Tibial artery (tissue), 4 donors: ENCODE measurements at regions not wholly inside any gene's neighbourhood (a gene's known extent, or its start where the extent isn't known, plus 50 kb on each side); places are given as distances from the start of the nearest gene placed in this dataset.
A peak's percentile ranks its signal among the peaks of the same experiment; 100 is the strongest.

Experiments used
- DNase-seq, 2 donors: peaks; one replicate each; pipeline ENCODE4 v3.0.0-alpha.2; 2019
- H3K27ac ChIP-seq, 2 donors: fragments of 200-600 bp; sonication (generic) in 1 of 2; 1 replicate in 1 of 2; 2 replicates in 1 of 2; pipeline ENCODE4 v1.5.1; 2018 to 2019; ENCODE audit warnings: mild to moderate bottlenecking in 1 of 2
- H3K27me3 ChIP-seq, 2 donors: fragments of 200-600 bp; sonication (generic) in 1 of 2; one replicate each; pipeline versions ENCODE4 v1.5.1 to v1.6.0; 2016 to 2019
- H3K36me3 ChIP-seq, 3 donors: fragments of 200-600 bp; sonication (generic) in 2 of 3; one replicate each; pipeline ENCODE4 v1.5.1; 2016 to 2019; ENCODE audit warnings: mild to moderate bottlenecking in 2 of 3
- H3K4me1 ChIP-seq, 4 donors: fragments of 200-600 bp; sonication (generic) in 2 of 4; 1 replicate in 3 of 4; 2 replicates in 1 of 4; pipeline ENCODE4 v1.5.1; 2016 to 2019
- H3K4me3 ChIP-seq, 2 donors: fragments of 200-600 bp; sonication (generic) in 1 of 2; 1 replicate in 1 of 2; 2 replicates in 1 of 2; pipeline ENCODE4 v1.5.1; 2018 to 2019; ENCODE audit warnings: mild to moderate bottlenecking in 2 of 2
- H3K9me3 ChIP-seq, 3 donors: fragments of 200-600 bp; sonication (generic) in 1 of 3; one replicate each; pipeline ENCODE4 v1.5.1; 2016 to 2019
- intact Hi-C: fragments of 100-400 bp; cut with DNase I; formaldehyde crosslinking; loops from one replicate; pipeline ENCODE4 v1.15.0; 2023; ENCODE audit warnings: low total_unique reads
- TF ChIP-seq, protein P1 (sequence below), 2 experiments: fragments of 200-600 bp in 1 of 2; fragments of 450-650 bp in 1 of 2; IDR thresholded peaks; one replicate each; pipeline ENCODE4 v1.5.1; 2017 to 2019; ENCODE audit warnings: antibody characterized with exemption in 2 of 2, mild to moderate bottlenecking in 1 of 2, moderate library complexity in 1 of 2

DNA sequence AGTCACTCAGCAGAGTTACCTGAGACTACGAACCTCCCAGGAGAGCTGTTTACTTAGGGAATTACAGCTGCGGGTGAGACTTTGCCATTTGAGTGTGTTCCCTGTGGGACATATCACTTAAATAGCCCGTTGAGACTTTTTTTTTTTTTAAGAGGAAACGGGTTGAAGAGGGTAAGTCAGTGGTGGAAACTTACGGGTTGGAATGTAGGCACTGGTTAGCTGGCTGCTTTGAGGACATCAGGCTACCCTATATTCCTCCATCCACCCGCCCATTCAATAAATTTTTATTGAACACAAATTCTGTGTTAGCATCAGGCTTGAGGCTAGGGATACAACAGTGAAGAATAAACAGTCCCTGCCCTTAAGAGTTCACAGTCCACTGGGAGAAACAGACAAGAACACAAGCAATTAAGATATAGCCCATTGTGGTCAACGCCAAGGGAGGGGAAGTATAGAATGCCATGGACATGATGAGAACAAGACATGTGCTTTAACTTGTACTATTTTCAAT, 88.1 kb upstream of the CPSF6 start:
- no peak for DNase-seq
- Histone ChIP-seq H3K9me3 (no peaks in the 10 kb centered on the region), H3K4me3 (no peak overlapping the region), H3K36me3 (no peaks in the 10 kb centered on the region), H3K27ac (no peak overlapping the region), H3K27me3 (no peaks in the 10 kb centered on the region), H3K4me1 (peaks cover 0 to 7% (median 0%) of the 10 kb centered on the region in 4 donors)
- TF ChIP-seq, protein P1, sequence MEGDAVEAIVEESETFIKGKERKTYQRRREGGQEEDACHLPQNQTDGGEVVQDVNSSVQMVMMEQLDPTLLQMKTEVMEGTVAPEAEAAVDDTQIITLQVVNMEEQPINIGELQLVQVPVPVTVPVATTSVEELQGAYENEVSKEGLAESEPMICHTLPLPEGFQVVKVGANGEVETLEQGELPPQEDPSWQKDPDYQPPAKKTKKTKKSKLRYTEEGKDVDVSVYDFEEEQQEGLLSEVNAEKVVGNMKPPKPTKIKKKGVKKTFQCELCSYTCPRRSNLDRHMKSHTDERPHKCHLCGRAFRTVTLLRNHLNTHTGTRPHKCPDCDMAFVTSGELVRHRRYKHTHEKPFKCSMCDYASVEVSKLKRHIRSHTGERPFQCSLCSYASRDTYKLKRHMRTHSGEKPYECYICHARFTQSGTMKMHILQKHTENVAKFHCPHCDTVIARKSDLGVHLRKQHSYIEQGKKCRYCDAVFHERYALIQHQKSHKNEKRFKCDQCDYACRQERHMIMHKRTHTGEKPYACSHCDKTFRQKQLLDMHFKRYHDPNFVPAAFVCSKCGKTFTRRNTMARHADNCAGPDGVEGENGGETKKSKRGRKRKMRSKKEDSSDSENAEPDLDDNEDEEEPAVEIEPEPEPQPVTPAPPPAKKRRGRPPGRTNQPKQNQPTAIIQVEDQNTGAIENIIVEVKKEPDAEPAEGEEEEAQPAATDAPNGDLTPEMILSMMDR (IDR thresholded peaks at IDR 0.05) = no peak
- intact Hi-C loops = loop anchor here (5.0 to 10.0 kb wide), 2 partner anchors 101 to 193 kb away; partner anchors contain the start of gene LYZ

DNA sequence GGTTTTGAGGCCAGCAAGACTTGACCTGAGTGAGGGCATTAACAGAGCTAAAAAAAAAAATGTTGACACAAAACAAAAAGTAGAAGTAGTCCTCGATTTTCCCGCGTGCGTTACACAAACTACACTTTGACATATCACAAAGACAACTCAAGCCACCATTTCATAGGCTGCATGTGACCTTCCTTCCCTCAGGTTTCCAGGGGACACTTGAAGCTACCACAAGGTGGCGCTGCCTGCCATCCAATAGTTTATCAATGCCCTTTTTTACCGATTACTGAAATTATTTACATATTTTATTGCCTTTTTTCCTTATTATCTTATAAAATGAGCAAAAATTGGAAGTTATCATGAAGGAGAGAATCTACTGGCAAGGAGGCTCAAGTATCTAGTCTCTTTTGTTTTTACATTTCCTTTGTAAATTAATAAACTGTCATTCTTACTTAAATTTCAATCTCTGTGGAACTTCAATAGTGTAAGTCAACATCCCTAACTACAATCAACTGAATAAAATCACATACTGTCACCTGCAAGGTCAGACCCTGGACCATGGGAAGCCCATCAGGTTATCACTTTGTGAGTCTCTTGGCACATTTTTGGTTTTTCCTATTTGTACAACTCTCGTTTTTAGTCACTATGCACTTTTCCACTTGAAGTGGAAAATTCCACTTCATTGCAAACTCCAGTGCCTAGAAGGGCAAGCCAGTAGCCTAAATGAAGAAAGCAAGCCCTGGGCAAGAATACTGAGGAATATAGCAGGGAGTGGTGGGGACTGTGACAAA, 84.6 kb upstream of the CPSF6 start:
- H3K9me3 ChIP-seq = no peaks in the 10 kb centered on the region
- no peaks in the 10 kb centered on the region for H3K36me3 ChIP-seq
- intact Hi-C loops = loop anchor here (5.0 to 10.0 kb wide), 2 partner anchors 98 to 190 kb away; partner anchors contain the start of gene LYZ
- H3K27me3 ChIP-seq = peaks cover 0 to 3% of the 10 kb centered on the region in 2 donors
- TF ChIP-seq, protein P1 (IDR thresholded peaks at IDR 0.05) = peak; percentile 74 to 86
- no peak overlapping the region for H3K27ac ChIP-seq
- peak; percentile 57 to 69 for DNase-seq
- no peak overlapping the region for H3K4me3 ChIP-seq
- H3K4me1 ChIP-seq = peaks cover 0 to 7% (median 0%) of the 10 kb centered on the region in 4 donors

DNA sequence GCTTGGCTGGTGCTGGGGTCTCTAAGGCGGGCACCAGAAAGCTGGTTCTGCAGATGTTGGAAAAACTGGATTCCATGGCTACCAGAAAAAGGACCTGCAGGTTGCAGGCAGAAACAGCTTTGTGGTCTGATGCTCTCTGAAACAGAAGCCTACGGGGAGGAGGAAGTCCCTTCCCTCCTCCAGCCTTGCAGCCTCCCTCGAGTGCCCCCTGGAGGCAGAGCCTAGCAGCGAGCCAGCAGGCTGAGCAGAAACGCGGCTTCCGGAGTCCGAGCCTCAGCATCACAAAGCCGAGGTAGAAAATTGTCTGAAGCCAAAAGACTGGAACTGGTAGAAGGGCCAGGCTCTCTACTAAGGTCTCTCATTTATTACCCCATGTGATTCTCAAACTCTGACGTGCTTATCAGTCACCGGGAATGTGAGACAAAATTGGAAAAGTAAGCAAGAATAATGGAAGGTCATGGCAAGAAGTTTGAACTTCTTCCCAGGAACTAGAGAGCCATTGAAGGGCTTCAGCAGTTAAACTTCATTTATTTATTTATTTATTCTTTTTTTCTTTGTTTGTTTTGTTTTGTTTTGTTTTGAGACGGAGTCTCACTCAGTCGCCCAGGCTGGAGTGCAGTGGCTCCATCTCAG, 82.2 kb upstream of the CPSF6 start:
- Histone ChIP-seq H3K27me3 (peaks cover 0 to 3% of the 10 kb centered on the region in 2 donors), H3K36me3 (no peaks in the 10 kb centered on the region), H3K4me3 (no peak overlapping the region), H3K9me3 (no peaks in the 10 kb centered on the region), H3K27ac (no peak overlapping the region), H3K4me1 (peaks cover 0 to 7% (median 0%) of the 10 kb centered on the region in 4 donors)
- intact Hi-C loops = loop anchor here (10.0 kb wide), 1 partner anchor 188 kb away; the partner anchor contains the start of gene LYZ
- TF ChIP-seq, protein P1 (IDR thresholded peaks at IDR 0.05) = peak; percentile 63 to 92
- DNase-seq = peak; percentile 77 to 87

DNA sequence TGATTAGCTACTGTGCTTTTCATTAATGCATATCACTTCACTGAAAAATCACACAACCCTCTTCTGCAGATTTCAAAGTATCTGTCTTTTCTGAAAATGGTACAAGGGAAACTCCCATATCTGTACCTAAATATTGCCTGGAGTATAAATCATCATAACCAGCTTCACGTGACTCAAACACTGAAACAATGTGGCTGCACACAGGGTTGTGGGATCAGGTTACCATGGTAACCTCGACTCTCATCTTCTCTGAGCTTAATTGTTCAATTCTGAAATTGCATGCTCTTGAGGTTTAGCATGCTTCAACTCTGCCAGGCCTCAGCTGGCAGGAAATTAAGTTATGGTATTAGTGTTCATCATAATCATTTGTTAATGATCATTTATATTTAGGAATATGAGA, 77.5 kb upstream of the CPSF6 start:
- Histone ChIP-seq H3K36me3 (no peaks in the 10 kb centered on the region), H3K27me3 (peaks cover 0 to 3% of the 10 kb centered on the region in 2 donors), H3K9me3 (no peaks in the 10 kb centered on the region), H3K27ac (no peak overlapping the region), H3K4me3 (no peak overlapping the region), H3K4me1 (no peaks in the 10 kb centered on the region)
- no peak for DNase-seq
- intact Hi-C loops = no loop called here
- TF ChIP-seq, protein P1 (IDR thresholded peaks at IDR 0.05) = no peak

DNA sequence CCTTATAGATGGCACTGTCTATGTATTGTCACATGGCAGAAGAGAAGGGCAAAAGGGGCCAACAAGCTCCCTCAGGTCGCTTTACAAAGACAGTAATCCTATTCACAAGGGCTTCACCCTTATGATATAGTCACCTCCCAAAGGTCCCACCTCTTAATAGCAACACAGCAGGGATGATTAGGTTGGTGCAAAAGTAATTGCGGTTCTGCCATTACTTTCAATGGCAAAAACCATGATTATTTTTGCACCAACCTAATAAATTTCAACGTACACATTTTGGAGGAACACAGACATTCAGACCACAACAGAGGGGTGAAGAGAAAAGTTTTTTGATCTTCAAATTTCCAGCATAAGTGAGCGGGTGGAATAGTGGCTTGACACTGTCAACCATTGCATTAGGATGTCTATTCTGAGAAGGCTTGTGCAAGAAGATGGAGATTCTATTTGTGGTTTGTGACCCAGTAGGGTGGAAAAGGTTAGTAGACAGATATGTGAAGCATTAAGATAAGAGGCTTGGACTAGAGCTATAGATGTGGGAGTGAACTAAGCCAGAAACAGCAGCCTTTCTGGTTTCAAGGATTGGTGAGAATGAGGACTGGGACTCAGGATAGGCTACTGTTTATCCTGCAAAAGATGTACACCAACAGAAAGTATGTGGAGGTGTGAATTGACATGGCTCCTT, 75.5 kb upstream of the CPSF6 start:
- H3K27me3 ChIP-seq = no peaks in the 10 kb centered on the region
- no peaks in the 10 kb centered on the region for H3K4me1 ChIP-seq
- H3K36me3 ChIP-seq = no peaks in the 10 kb centered on the region
- H3K4me3 ChIP-seq = no peak overlapping the region
- TF ChIP-seq, protein P1 (IDR thresholded peaks at IDR 0.05) = no peak
- DNase-seq = no peak
- no peak overlapping the region for H3K27ac ChIP-seq
- H3K9me3 ChIP-seq = no peaks in the 10 kb centered on the region
- intact Hi-C loops = no loop called here
